GM19240 (cell line): ENCODE measurements at regions not wholly inside any gene's neighbourhood (a gene's known extent, or its start where the extent isn't known, plus 50 kb on each side); places are given as distances from the start of the nearest gene placed in this dataset.
"Not testable (repeated sequence)": the region's sequence is repeated elsewhere in the genome, so short reads cannot be mapped to it uniquely, and the experiment has no call there.

Experiments used
- DNase-seq: peaks from one replicate; pipeline ENCODE4 v3.0.0; 2011; ENCODE audit warnings: low spot score; ENCODE audit not compliant: insufficient read length

- no peak for DNase-seq
These were observed 64.1 kb upstream of the MMS22L start for GRCh38 chr6:97347111-97347510.

- DNase-seq = no peak
These were observed 78.3 kb upstream of the MMS22L start for GRCh38 chr6:97361286-97361685.

- DNase-seq = no peak
These were observed 81.3 kb upstream of the MMS22L start for GRCh38 chr6:97364327-97364726.

- DNase-seq = not testable (repeated sequence)
These were observed 99.1 kb upstream of the MMS22L start for GRCh38 chr6:97382071-97382470.

GRCh38 chr6:97392735-97393134 lies 109.7 kb upstream of the MMS22L start:
- DNase-seq = no peak

- peak; percentile 12 for DNase-seq
These were observed 111.2 kb upstream of the MMS22L start for GRCh38 chr6:97394160-97394748.

GRCh38 chr6:97396880-97397279 lies 113.9 kb upstream of the MMS22L start:
- DNase-seq = no peak

GRCh38 chr6:97399208-97399607 lies 116.2 kb upstream of the MMS22L start:
- no peak for DNase-seq

GRCh38 chr6:97401533-97401932 lies 118.5 kb upstream of the MMS22L start:
- DNase-seq = no peak

- DNase-seq = no peak
These were observed 122.9 kb upstream of the MMS22L start for GRCh38 chr6:97405818-97406409.

GRCh38 chr6:97406633-97407032 lies 123.6 kb upstream of the MMS22L start:
- DNase-seq = no peak

- no peak for DNase-seq
These were observed 128.6 kb upstream of the MMS22L start for GRCh38 chr6:97411610-97412009.

GRCh38 chr6:97412511-97412910 lies 129.5 kb upstream of the MMS22L start:
- DNase-seq = no peak

- DNase-seq = no peak
These were observed 139.2 kb upstream of the MMS22L start for GRCh38 chr6:97422171-97422570.

- DNase-seq = no peak
These were observed 140.2 kb upstream of the MMS22L start for GRCh38 chr6:97423190-97423589.

GRCh38 chr6:97427648-97428047 lies 144.6 kb upstream of the MMS22L start:
- no peak for DNase-seq

GRCh38 chr6:97437087-97437486 lies 154.1 kb upstream of the MMS22L start:
- no peak for DNase-seq

GRCh38 chr6:97438011-97438671 lies 155.1 kb upstream of the MMS22L start:
- no peak for DNase-seq

GRCh38 chr6:97440590-97441176 lies 157.7 kb upstream of the MMS22L start:
- no peak for DNase-seq

GRCh38 chr6:97443408-97444080 lies 160.5 kb upstream of the MMS22L start:
- no peak for DNase-seq

- no peak for DNase-seq
These were observed 162.4 kb upstream of the MMS22L start for GRCh38 chr6:97445407-97445806.

- DNase-seq = no peak
These were observed 166.5 kb upstream of the MMS22L start for GRCh38 chr6:97449444-97449966.
